ENCODE measurements at regions not wholly inside any gene's neighbourhood (a gene's known extent, or its start where the extent isn't known, plus 50 kb on each side); places are given as distances from the start of the nearest gene placed in this dataset.

- 0 out of 3 replicates have a peak, but pooled peaks have one; percentile 21 for ATAC-seq
- TF ChIP-seq PPARA (CRISPR knock-in tag; IDR thresholded peaks at IDR 0.05; ENCODE audit: borderline replicate concordance) (no peak), ZNF565 (CRISPR knock-in tag; conservative IDR thresholded peaks at IDR 0.05; ENCODE audit: low read depth) (no peak), CSRNP3 (CRISPR knock-in tag; IDR thresholded peaks at IDR 0.05) (no peak), ZFP3 (CRISPR knock-in tag; IDR thresholded peaks at IDR 0.05) (no peak), CREB5 (CRISPR knock-in tag; IDR thresholded peaks at IDR 0.05; ENCODE audit: low read depth) (no peak), GLIS3 (CRISPR knock-in tag; IDR thresholded peaks at IDR 0.05) (no peak), CSDC2 (CRISPR knock-in tag; IDR thresholded peaks at IDR 0.05) (no peak), ZNF8 (CRISPR knock-in tag; IDR thresholded peaks at IDR 0.05) (no peak), ESRRG (CRISPR knock-in tag; IDR thresholded peaks at IDR 0.05) (no peak), ZNF70 (CRISPR knock-in tag; IDR thresholded peaks at IDR 0.05) (no peak), SNAI2 (CRISPR knock-in tag; IDR thresholded peaks at IDR 0.05) (no peak), RARB (CRISPR knock-in tag; IDR thresholded peaks at IDR 0.05) (no peak), ZFP30 (CRISPR knock-in tag; IDR thresholded peaks at IDR 0.05) (no peak), PATZ1 (CRISPR knock-in tag; IDR thresholded peaks at IDR 0.05; ENCODE audit: borderline replicate concordance) (no peak), ISL1 (CRISPR knock-in tag; IDR thresholded peaks at IDR 0.05) (no peak), ARNTL (CRISPR knock-in tag; IDR thresholded peaks at IDR 0.05; ENCODE audit: borderline replicate concordance, low read depth) (no peak), BACH2 (CRISPR knock-in tag; IDR thresholded peaks at IDR 0.05; ENCODE audit: borderline replicate concordance) (no peak), TCF4 (CRISPR knock-in tag; IDR thresholded peaks at IDR 0.05; ENCODE audit: borderline replicate concordance) (no peak), TSHZ2 (CRISPR knock-in tag; IDR thresholded peaks at IDR 0.05) (no peak), OSR1 (CRISPR knock-in tag; IDR thresholded peaks at IDR 0.05) (no peak)
Observed at GRCh38 chr3:22608093-22608492, 595.0 kb upstream of the UBE2E2 start.

GRCh38 chr3:22608721-22609120 lies 594.4 kb upstream of the UBE2E2 start:
- ATAC-seq: peak; percentile 60
- no peak for TF ChIP-seq PPARA (CRISPR knock-in tag; IDR thresholded peaks at IDR 0.05; ENCODE audit: borderline replicate concordance)
- TF ChIP-seq PATZ1 (CRISPR knock-in tag; IDR thresholded peaks at IDR 0.05; ENCODE audit: borderline replicate concordance): no peak
- no peak for TF ChIP-seq ESRRG (CRISPR knock-in tag; IDR thresholded peaks at IDR 0.05)
- no peak for TF ChIP-seq ZFP3 (CRISPR knock-in tag; IDR thresholded peaks at IDR 0.05)
- TF ChIP-seq SNAI2 (CRISPR knock-in tag; IDR thresholded peaks at IDR 0.05): no peak
- TF ChIP-seq ZNF70 (CRISPR knock-in tag; IDR thresholded peaks at IDR 0.05): no peak
- peak; percentile 52; the same call in 1 of the 2 replicates for TF ChIP-seq ZC3H10 (CRISPR knock-in tag; IDR thresholded peaks at IDR 0.05)

- TF ChIP-seq ZNF565 (CRISPR knock-in tag; conservative IDR thresholded peaks at IDR 0.05; ENCODE audit: low read depth): no peak
- no peak for TF ChIP-seq ZNF70 (CRISPR knock-in tag; IDR thresholded peaks at IDR 0.05)
- no peak for TF ChIP-seq ARNTL (CRISPR knock-in tag; IDR thresholded peaks at IDR 0.05; ENCODE audit: borderline replicate concordance, low read depth)
- TF ChIP-seq OSR1 (CRISPR knock-in tag; IDR thresholded peaks at IDR 0.05): no peak
- no peak for TF ChIP-seq PATZ1 (CRISPR knock-in tag; IDR thresholded peaks at IDR 0.05; ENCODE audit: borderline replicate concordance)
- 0 out of 2 replicates have a peak, but pooled peaks have one; percentile 59 for TF ChIP-seq ISL1 (CRISPR knock-in tag; IDR thresholded peaks at IDR 0.05)
- TF ChIP-seq ZFP3 (CRISPR knock-in tag; IDR thresholded peaks at IDR 0.05): no peak
- TF ChIP-seq TCF4 (CRISPR knock-in tag; IDR thresholded peaks at IDR 0.05; ENCODE audit: borderline replicate concordance): no peak
- no peak for TF ChIP-seq TOX (CRISPR knock-in tag; IDR thresholded peaks at IDR 0.05; ENCODE audit: borderline replicate concordance)
- peak; percentile 84 for ATAC-seq
Observed at GRCh38 chr3:22609139-22609538, 594.0 kb upstream of the UBE2E2 start.

Measured in SK-N-SH treated with all-trans-retinoic acid at 6 μM for 48 hours (cell line).